ENCODE measurements at regions not wholly inside any gene's neighbourhood (a gene's known extent, or its start where the extent isn't known, plus 50 kb on each side); places are given as distances from the start of the nearest gene placed in this dataset.

DNA sequence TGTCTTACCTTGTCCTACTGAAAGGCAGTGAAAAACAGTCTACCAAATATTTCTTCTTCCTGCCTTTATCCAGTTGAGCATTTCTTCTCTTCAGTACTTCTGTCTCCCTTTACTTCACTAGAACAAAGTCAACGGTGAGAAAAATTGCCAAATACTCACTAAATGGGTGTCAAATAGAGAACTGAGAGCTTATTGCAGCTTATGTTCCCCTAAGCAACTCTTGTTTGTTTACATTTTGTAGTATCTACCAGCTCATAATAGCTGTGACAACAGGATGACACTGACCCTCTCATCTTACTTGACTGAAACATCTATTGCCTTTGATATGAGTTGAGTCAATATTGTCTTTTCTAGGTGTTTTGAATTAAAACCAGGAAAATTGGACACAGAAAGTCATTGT, 327.9 kb upstream of the SORCS1 start:
- TF ChIP-seq, protein P1, sequence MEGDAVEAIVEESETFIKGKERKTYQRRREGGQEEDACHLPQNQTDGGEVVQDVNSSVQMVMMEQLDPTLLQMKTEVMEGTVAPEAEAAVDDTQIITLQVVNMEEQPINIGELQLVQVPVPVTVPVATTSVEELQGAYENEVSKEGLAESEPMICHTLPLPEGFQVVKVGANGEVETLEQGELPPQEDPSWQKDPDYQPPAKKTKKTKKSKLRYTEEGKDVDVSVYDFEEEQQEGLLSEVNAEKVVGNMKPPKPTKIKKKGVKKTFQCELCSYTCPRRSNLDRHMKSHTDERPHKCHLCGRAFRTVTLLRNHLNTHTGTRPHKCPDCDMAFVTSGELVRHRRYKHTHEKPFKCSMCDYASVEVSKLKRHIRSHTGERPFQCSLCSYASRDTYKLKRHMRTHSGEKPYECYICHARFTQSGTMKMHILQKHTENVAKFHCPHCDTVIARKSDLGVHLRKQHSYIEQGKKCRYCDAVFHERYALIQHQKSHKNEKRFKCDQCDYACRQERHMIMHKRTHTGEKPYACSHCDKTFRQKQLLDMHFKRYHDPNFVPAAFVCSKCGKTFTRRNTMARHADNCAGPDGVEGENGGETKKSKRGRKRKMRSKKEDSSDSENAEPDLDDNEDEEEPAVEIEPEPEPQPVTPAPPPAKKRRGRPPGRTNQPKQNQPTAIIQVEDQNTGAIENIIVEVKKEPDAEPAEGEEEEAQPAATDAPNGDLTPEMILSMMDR (conservative IDR thresholded peaks at IDR 0.05; ENCODE audit: low read depth, low read length): no peak
- no peak for TF ChIP-seq EZH2 (IDR thresholded peaks at IDR 0.05; ENCODE audit: low read length, unreplicated experiment)
